ENCODE measurements at regions not wholly inside any gene's neighbourhood (a gene's known extent, or its start where the extent isn't known, plus 50 kb on each side); places are given as distances from the start of the nearest gene placed in this dataset.

DNA sequence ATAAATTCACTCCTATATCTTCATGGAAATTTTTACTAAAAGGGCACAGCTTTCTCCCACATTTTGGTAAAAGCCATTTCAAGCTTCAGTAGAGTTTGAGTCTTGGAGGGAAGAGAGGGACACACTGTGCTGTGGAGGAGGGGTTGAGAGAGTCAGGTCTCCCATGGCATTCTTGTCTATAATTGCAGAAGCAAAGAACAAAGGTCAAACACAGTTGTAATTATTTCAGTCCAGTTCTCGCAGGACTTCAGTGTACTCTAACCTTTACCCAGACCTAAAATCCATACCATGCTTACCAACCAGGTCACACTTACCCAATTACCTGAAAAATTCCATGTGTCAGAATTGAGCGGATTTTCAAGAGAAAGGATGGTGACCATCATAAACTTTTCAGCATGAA is 298.4 kb downstream of the XPNPEP1 start:
- TF ChIP-seq CTCF (IDR thresholded peaks at IDR 0.05) = no peak
- no peak for TF ChIP-seq POLR2A (IDR thresholded peaks at IDR 0.05)

Measured in testis (tissue), 2 donors.